ENCODE measurements at regions not wholly inside any gene's neighbourhood (a gene's known extent, or its start where the extent isn't known, plus 50 kb on each side); places are given as distances from the start of the nearest gene placed in this dataset.

DNA sequence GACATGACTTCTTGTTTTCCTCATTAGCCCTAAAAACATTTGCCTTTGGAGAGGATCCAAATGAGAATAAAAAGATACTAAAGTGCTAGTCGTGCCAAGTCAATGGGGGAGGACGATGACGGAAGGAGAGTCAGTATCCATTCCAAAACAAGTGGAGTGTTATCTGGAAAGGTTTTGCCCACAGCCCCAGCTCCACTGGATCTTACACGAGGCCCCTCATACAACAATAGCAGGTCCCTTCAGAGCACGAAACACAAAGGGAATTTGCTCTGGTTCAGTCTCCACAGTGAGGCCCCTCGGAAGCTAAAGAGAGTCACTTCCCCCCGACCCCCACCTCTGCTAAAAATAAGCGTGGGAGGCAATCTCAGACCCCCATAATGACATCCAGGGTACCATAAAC lies 496.9 kb upstream of the ZFHX3 start:
- H3K27ac ChIP-seq (ENCODE audit: insufficient read depth, low read length) = no peak overlapping the region
- H4K20me1 ChIP-seq (ENCODE audit: control insufficient read depth, extremely low read depth, insufficient read depth, low read length) = no peaks in the 10 kb centered on the region
- H2AFZ ChIP-seq (ENCODE audit: low read length) = no peak overlapping the region
- no peaks in the 10 kb centered on the region for H3K79me2 ChIP-seq (ENCODE audit: control insufficient read depth, insufficient read depth, low read length)
- H3K9me3 ChIP-seq (ENCODE audit: control insufficient read depth, insufficient read depth, low read depth, low read length) = no peaks in the 10 kb centered on the region
- H3K4me3 ChIP-seq (replicated peaks in 1 of 4; ENCODE audit: control extremely low read depth in 1 of 4, insufficient read depth in 1 of 4, low read depth in 3 of 4, low read length in 4 of 4) = no peak overlapping the region
- H3K27me3 ChIP-seq (ENCODE audit: control insufficient read depth, insufficient read depth, low read length) = no peaks in the 10 kb centered on the region
- H3K9ac ChIP-seq (ENCODE audit: insufficient read depth, low read length) = no peak overlapping the region
- no peak overlapping the region for H3K4me2 ChIP-seq (ENCODE audit: extremely low read depth, insufficient read depth, low read length)
- TF ChIP-seq, protein P1, sequence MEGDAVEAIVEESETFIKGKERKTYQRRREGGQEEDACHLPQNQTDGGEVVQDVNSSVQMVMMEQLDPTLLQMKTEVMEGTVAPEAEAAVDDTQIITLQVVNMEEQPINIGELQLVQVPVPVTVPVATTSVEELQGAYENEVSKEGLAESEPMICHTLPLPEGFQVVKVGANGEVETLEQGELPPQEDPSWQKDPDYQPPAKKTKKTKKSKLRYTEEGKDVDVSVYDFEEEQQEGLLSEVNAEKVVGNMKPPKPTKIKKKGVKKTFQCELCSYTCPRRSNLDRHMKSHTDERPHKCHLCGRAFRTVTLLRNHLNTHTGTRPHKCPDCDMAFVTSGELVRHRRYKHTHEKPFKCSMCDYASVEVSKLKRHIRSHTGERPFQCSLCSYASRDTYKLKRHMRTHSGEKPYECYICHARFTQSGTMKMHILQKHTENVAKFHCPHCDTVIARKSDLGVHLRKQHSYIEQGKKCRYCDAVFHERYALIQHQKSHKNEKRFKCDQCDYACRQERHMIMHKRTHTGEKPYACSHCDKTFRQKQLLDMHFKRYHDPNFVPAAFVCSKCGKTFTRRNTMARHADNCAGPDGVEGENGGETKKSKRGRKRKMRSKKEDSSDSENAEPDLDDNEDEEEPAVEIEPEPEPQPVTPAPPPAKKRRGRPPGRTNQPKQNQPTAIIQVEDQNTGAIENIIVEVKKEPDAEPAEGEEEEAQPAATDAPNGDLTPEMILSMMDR (conservative IDR thresholded peaks at IDR 0.05 in 1 of 2, IDR thresholded peaks at IDR 0.05 in 1 of 2; ENCODE audit: low read depth in 1 of 2, low read length in 2 of 2) = no peak
- no peak for TF ChIP-seq EZH2 (IDR thresholded peaks at IDR 0.05; ENCODE audit: low read length, missing control alignments)
- no peak for DNase-seq (ENCODE audit: low read depth in 2 of 2)
- H3K36me3 ChIP-seq (ENCODE audit: control insufficient read depth, insufficient read depth, low read length) = no peaks in the 10 kb centered on the region
- H3K4me1 ChIP-seq (ENCODE audit: control insufficient read depth, extremely low read depth, insufficient read depth, low read length) = no peaks in the 10 kb centered on the region

DNA sequence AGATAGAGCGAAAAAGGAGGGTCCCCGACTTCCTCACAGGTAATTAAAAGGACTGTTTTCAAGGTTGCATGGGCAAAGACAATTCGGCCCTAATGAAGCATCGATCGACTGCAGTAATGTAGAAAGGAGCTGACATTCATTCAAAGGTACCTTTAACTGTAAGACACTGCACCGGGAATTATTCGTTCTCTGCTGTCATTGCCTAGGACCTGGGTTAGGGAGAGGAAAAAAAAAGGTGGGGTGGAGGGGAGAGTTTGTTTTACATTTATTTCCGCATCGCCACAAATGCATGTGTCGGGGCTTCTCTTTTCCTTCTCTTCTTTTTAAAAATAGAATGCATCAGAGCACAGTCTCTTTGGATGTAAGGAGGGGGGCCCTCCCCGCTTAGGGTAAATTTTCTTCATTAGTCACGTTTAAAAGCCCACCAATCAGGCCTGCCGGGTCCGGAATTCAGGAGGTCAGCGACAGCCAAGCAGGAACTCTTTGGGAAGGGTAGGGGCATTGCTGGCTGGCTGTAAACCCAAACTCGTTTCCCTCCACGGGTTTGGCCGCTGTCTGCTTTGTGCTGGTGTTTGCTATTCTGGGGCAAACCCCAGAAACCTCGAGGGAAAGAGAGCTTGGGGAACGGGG lies 496.2 kb upstream of the ZFHX3 start:
- Histone ChIP-seq H3K4me2 (ENCODE audit: extremely low read depth, insufficient read depth, low read length) (peak overlapping the region; percentile 4), H3K9ac (ENCODE audit: insufficient read depth, low read length) (no peak overlapping the region), H3K79me2 (ENCODE audit: control insufficient read depth, insufficient read depth, low read length) (no peaks in the 10 kb centered on the region), H3K27me3 (ENCODE audit: control insufficient read depth, insufficient read depth, low read length) (no peaks in the 10 kb centered on the region), H2AFZ (ENCODE audit: low read length) (no peak overlapping the region), H3K4me1 (ENCODE audit: control insufficient read depth, extremely low read depth, insufficient read depth, low read length) (no peaks in the 10 kb centered on the region), H3K27ac (ENCODE audit: insufficient read depth, low read length) (no peak overlapping the region), H3K4me3 (replicated peaks in 1 of 4; ENCODE audit: control extremely low read depth in 1 of 4, insufficient read depth in 1 of 4, low read depth in 3 of 4, low read length in 4 of 4) (no peak overlapping the region), H4K20me1 (ENCODE audit: control insufficient read depth, extremely low read depth, insufficient read depth, low read length) (no peaks in the 10 kb centered on the region), H3K36me3 (ENCODE audit: control insufficient read depth, insufficient read depth, low read length) (no peaks in the 10 kb centered on the region), H3K9me3 (ENCODE audit: control insufficient read depth, insufficient read depth, low read depth, low read length) (no peaks in the 10 kb centered on the region)
- no peak for DNase-seq (ENCODE audit: low read depth in 2 of 2)
- TF ChIP-seq EZH2 (IDR thresholded peaks at IDR 0.05; ENCODE audit: low read length, missing control alignments) = no peak
- TF ChIP-seq, protein P1 (conservative IDR thresholded peaks at IDR 0.05 in 1 of 2, IDR thresholded peaks at IDR 0.05 in 1 of 2; ENCODE audit: low read depth in 1 of 2, low read length in 2 of 2) = no peak

DNA sequence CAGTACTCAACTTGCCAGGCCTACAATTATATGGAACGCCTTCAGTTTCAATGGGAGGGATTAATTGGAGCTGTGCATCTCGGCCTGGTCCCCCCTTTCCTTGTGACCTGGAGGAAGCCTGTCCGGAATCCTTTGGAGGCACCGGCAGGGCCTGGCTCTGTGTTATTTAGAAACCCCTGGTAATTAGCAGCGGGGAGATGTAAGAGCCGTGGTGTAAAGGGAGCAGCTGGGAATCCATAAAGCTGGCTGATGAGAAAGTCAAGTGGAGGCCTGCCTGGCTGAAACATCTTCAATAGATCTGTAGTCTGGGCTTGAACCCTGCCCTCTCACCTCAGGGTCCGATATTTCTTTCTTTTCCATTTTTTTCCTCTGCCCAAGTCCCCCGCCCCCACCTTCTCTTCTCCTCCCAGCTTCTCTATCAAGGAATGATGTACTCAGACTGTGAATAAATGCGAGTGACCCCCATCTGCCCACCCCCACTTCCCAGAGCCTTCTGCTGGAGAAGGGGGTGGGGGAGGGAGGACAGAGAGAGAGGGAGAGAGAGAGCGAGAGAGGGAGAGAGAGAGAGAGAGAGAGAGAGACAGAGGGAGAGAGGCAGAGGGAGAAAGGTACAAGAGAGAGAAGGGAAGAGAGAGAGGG lies 495.5 kb upstream of the ZFHX3 start:
- Histone ChIP-seq H3K27me3 (ENCODE audit: control insufficient read depth, insufficient read depth, low read length) (no peaks in the 10 kb centered on the region), H3K36me3 (ENCODE audit: control insufficient read depth, insufficient read depth, low read length) (no peaks in the 10 kb centered on the region), H3K9ac (ENCODE audit: insufficient read depth, low read length) (no peak overlapping the region), H3K79me2 (ENCODE audit: control insufficient read depth, insufficient read depth, low read length) (no peaks in the 10 kb centered on the region), H3K27ac (ENCODE audit: insufficient read depth, low read length) (no peak overlapping the region), H3K4me2 (ENCODE audit: extremely low read depth, insufficient read depth, low read length) (no peak overlapping the region), H3K9me3 (ENCODE audit: control insufficient read depth, insufficient read depth, low read depth, low read length) (no peaks in the 10 kb centered on the region), H4K20me1 (ENCODE audit: control insufficient read depth, extremely low read depth, insufficient read depth, low read length) (no peaks in the 10 kb centered on the region), H3K4me1 (ENCODE audit: control insufficient read depth, extremely low read depth, insufficient read depth, low read length) (no peaks in the 10 kb centered on the region), H3K4me3 (replicated peaks in 1 of 4; ENCODE audit: control extremely low read depth in 1 of 4, insufficient read depth in 1 of 4, low read depth in 3 of 4, low read length in 4 of 4) (no peak overlapping the region), H2AFZ (ENCODE audit: low read length) (no peak overlapping the region)
- DNase-seq (ENCODE audit: low read depth in 2 of 2) = no peak
- TF ChIP-seq, protein P1 (conservative IDR thresholded peaks at IDR 0.05 in 1 of 2, IDR thresholded peaks at IDR 0.05 in 1 of 2; ENCODE audit: low read depth in 1 of 2, low read length in 2 of 2) = no peak
- no peak for TF ChIP-seq EZH2 (IDR thresholded peaks at IDR 0.05; ENCODE audit: low read length, missing control alignments)

Measured in fibroblast of lung (primary cell).